ENCODE measurements at regions not wholly inside any gene's neighbourhood (a gene's known extent, or its start where the extent isn't known, plus 50 kb on each side); places are given as distances from the start of the nearest gene placed in this dataset.
"Not testable (repeated sequence)": the region's sequence is repeated elsewhere in the genome, so short reads cannot be mapped to it uniquely, and the experiment has no call there.

GRCh38 chr3:181604267-181604666, 107.5 kb upstream of the SOX2 start:
- no peak for DNase-seq

DNA sequence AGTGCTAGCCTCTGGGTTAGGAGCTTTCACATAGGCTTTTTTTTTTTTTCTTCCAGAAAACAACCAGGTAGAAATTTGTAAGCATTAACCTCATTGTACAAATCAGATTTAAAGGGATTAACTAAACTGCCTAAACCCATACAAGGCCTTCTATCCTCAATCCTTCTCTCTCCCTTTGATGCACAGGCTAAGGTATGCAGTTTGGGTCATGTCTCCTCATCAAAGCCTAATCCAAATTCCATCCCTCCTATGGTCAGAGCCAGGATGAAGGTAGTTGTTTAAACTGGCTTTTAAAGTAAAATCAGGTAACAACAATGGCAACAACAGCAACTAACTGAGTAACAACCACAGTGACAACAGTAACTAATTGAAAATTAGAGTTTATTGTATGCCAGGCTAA, 115.6 kb upstream of the SOX2 start:
- no peak for DNase-seq

- DNase-seq: not testable (repeated sequence)
Observed at GRCh38 chr3:181590939-181591338, 120.8 kb upstream of the SOX2 start.

DNA sequence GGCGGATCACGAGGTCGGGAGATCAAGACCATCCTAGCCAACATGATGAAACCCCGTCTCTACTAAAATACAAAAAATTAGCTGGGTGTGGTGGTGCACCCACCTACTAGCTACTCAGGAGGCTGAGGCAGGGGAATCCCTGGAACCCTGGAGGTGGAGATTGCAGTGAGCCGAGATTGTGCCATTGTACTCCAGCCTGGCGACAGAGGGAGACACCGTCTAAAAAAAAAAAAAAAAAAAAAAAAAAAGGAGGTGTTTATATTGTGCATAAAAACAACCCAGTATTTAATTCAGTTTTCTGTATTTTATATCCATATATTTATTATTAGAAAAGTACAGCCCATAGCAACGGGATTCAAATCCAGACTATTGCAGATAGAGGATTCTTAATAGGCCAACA, 129.1 kb upstream of the SOX2 start:
- DNase-seq: no peak

- no peak for DNase-seq
Observed at GRCh38 chr3:181581656-181582055, 130.1 kb upstream of the SOX2 start.

GRCh38 chr3:181578743-181579142, 133.0 kb upstream of the SOX2 start:
- no peak for DNase-seq

DNA sequence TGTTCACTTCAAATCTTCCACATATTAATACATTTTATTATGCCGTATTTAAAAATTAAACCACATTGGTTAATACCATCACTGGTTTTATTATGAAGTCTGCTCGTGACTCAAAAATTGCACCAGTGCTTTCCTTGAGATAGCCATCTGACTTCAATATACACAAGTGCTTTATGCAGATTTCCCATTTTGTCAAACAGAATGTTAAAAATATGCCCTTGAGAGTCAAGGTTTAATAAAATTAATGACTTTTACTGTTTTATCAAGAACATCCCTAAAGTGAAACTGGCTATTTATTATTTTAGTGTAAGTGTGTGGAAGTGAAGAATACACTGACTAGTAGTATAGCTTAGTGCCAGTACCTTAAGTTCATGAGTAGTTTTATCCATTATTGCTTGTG, 139.3 kb upstream of the SOX2 start:
- no peak for DNase-seq

- DNase-seq: no peak
Observed at GRCh38 chr3:181570472-181570871, 141.3 kb upstream of the SOX2 start.

- no peak for DNase-seq
Observed at GRCh38 chr3:181569356-181569940, 142.3 kb upstream of the SOX2 start.

DNA sequence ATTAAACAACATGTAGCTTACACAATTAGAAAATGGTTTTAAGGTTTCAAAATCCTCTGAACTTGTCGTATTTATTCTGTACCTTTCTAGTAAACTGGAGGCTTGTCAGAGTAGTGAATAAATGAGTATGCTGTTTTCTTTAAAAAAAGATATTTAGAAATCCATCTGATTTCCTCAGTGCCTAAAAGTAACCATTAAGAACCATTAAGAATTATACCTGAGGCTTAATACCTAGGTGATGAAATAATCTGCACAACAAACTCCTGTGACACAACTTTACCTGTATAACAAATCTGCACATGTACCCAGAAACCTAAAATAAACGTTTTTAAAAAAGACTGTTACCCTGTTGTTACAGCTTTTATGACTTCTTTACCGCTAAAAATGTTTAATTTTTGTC, 143.0 kb upstream of the SOX2 start:
- DNase-seq: no peak

- no peak for DNase-seq
Observed at GRCh38 chr3:181568248-181568647, 143.5 kb upstream of the SOX2 start.

- no peak for DNase-seq
Observed at GRCh38 chr3:181567311-181568075, 144.2 kb upstream of the SOX2 start.

GRCh38 chr3:181565416-181565815, 146.3 kb upstream of the SOX2 start:
- no peak for DNase-seq

GRCh38 chr3:181564222-181564621, 147.5 kb upstream of the SOX2 start:
- no peak for DNase-seq

DNA sequence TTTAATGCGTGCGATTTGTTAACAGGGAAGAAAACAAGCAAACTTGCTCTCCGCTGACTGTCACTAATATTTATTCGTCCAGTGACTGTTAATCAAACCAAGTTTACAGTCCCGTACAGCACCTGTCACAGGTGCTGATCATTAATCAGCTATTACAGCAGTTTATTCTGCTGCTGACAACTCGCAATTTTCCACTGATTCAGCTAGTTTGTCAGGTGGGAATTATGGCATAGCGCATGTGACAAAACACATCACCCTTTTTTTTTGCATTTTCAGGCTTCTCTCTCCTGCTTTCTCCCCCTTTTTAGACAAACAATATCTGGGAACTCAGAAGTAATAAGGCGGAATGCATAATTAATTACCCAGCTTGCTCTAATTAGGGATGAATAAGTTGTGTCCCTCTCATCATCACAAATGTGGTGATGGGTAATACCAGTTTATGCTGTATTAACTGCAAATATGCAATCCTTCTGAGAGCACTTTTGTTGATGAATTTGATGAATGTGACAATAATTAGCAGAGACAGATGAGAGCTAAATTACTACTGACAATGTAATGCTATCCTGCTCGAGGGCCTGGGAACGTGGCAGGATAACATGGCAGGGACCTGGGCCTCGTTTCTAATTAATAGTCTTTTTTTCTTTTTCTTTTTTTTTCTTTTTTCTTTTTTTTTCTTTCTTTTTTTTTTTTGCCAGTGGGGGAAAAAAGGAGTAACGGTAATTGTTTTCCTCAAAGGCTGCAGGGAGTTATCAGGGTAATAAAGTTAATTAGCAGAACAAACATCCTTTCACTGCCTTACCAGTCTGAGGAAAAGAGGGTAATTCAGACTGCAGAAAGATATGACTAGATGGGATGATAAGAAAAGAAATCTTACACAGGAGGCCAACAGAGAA, 150.3 kb upstream of the SOX2 start:
- DNase-seq: no peak

GRCh38 chr3:181558870-181559269, 152.9 kb upstream of the SOX2 start:
- DNase-seq: no peak

DNA sequence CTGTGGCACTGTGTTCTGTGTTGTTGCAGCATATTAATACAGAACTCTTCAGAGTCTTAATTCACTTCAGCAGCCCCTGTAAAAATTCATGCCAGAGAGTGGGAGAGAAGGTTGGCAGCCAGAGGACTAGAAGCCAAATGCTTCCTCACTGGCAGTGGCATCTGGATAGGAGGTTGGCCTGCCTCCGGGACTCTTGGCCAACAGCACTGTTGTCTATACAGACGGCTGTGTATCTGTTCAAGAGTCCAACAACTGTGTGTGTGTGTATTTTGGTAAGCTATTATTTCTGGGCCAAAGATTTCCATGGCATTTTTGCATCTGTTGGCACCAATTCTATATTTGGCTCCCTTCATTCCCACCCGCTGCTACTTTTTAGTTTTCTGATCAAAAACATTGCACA, 156.0 kb upstream of the SOX2 start:
- no peak for DNase-seq

DNA sequence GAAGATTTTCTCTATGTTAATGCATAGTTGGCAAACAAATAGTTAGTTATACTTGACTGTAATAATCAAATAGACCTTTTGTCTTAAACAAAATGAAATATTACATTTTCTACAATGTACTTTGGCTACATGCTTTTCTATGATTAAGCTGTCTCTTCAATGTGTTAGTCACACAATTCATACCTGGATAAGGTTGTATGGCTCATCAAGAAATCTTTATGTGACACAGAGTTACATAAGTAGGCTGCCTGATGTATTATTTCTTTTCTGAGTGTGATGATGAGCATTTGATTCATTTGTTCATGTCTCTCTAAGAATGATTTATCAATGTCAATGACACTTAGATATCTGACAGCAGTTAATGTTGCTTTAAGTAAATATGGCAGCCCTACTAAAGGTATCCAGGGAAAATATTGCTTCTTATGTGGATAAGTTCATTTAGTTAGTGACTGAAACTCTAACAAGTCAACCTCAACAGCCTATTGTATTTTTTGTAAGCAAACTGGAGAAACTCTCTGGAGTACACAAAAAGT, 157.4 kb upstream of the SOX2 start:
- no peak for DNase-seq

DNA sequence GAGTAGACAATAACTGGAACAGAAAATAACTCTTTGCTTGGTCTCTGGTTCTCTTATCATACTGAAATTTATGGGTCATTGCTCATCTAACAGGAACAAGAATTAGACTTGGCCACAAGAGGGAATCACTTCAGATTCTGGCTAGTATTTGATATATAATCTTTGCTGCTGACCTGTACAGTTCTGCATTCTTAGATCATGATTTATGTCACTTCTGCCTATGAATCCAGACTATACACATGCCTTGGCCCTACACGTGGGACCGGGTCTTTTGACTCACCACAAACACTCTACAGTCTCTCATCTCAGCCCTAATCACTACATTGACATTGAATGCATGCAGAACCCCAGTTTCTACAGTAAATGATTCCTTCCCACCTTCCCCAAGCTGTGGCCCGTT, 162.5 kb upstream of the SOX2 start:
- no peak for DNase-seq

GRCh38 chr3:181541414-181541813, 170.3 kb upstream of the SOX2 start:
- no peak for DNase-seq

GRCh38 chr3:181534781-181535221, 176.9 kb upstream of the SOX2 start:
- no peak for DNase-seq

DNA sequence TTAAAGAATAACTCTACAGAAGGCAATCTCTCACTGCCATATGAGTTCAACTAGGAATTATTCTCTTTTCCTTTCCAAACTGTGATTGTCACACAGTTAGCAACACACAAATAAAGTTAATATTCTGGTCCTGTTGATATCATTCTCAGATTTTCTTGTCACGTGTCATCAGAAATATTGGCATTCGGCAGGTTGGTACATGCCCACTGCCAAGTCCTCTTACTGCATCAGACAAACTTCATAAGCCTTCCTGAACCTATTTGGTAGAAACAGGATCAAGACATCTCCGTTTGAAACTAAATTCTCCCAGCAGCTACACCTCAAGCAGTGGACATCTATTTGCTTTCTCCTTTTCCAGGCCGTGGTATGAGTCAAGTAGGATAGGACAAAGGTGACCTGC, 177.9 kb upstream of the SOX2 start:
- DNase-seq: no peak

DNA sequence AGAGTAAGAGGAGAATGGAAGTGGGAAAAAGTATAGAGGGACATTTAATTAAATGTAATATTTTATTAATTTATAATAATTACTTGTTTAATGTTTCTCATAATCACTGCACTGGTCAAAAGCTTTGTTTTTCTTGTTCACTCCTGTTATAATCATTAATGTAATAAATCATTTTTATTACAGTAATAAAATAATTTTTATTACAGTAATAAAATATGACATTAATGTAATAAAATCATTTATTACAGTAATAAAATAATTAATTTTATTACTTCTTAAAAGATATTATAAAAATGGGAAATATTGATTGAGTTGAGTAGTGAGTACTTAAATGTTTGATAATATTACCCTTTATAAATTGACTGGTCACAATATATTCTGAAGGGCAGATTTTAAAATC, 181.1 kb upstream of the SOX2 start:
- DNase-seq: no peak

DNA sequence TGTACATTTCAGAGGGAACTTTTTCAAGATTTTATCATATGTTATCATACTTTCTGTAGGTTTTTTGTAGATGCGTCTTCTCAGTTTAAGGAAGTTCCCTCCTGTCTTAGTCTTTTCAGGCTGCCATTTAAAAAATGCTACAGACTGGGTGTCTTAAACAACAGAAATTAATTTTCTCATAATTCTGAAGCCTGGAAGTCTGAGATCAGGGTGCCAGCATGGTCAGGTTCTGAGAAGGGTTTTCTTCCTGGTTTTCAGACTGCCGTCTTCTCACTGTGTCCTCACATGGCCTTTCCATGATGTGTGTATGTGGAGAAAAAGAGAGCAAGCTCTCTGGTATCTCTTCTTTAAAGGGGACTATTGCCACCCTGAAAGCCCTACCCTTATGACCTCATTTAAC, 189.9 kb upstream of the SOX2 start:
- DNase-seq: no peak
